Natural killer cell (primary cell): ENCODE measurements at regions not wholly inside any gene's neighbourhood (a gene's known extent, or its start where the extent isn't known, plus 50 kb on each side); places are given as distances from the start of the nearest gene placed in this dataset.

ENCODE experiments used
- ATAC-seq, 3 donors: fragments of 150-1000 bp in 2 of 3; fragments of 200-7000 bp in 1 of 3; cut with Tn5 transposase; 1 replicate in 1 of 3; 2 replicates in 2 of 3; pipeline ENCODE4 v1.10.0; 2021; ENCODE audit warnings: mild to moderate bottlenecking in 2 of 3, moderate library complexity in 2 of 3
- DNase-seq, 2 donors: peaks; one replicate each; pipeline versions ENCODE4 v3.0.0 to v3.0.0-alpha.2; 2013 to 2021; ENCODE audit warnings: mixed read lengths in 1 of 2
- H3K27ac ChIP-seq: one replicate; pipeline ENCODE4 v1.5.1; 2013; ENCODE audit warnings: mild to moderate bottlenecking, low read length
- H3K27me3 ChIP-seq: one replicate; pipeline ENCODE4 v1.6.1; 2013; ENCODE audit warnings: low read length; ENCODE audit not compliant: control insufficient read depth, insufficient read depth
- H3K36me3 ChIP-seq: one replicate; pipeline ENCODE4 v1.6.1; 2013; ENCODE audit warnings: low read length; ENCODE audit not compliant: control insufficient read depth, insufficient read depth
- H3K4me1 ChIP-seq: one replicate; pipeline ENCODE4 v1.6.1; 2013; ENCODE audit warnings: low read length; ENCODE audit not compliant: control insufficient read depth, insufficient read depth
- H3K4me3 ChIP-seq: one replicate; pipeline ENCODE4 v1.5.1; 2013; ENCODE audit warnings: low read length
- H3K9me3 ChIP-seq: one replicate; pipeline ENCODE4 v1.6.1; 2013; ENCODE audit warnings: low read length; ENCODE audit not compliant: control insufficient read depth, insufficient read depth
- H3K27ac Mint-ChIP-seq, 2 donors: one replicate each; pipeline ENCODE4 v1.8.0; 2022; ENCODE audit warnings: mild to moderate bottlenecking in 2 of 2, mixed read lengths in 2 of 2, moderate library complexity in 1 of 2
- H3K27me3 Mint-ChIP-seq, 2 donors: one replicate each; pipeline ENCODE4 v1.8.0; 2022; ENCODE audit warnings: low read depth in 2 of 2, mixed read lengths in 2 of 2
- H3K36me3 Mint-ChIP-seq: one replicate; pipeline ENCODE4 v1.8.0; 2022; ENCODE audit warnings: mixed read lengths
- H3K4me1 Mint-ChIP-seq, 2 donors: one replicate each; pipeline ENCODE4 v1.8.0; 2022; ENCODE audit warnings: mixed read lengths in 2 of 2
- H3K4me3 Mint-ChIP-seq: one replicate; pipeline ENCODE4 v1.8.0; 2022; ENCODE audit warnings: mild to moderate bottlenecking, moderate library complexity, mixed read lengths
- H3K9me3 Mint-ChIP-seq, 2 donors: one replicate each; pipeline ENCODE4 v1.8.0; 2022; ENCODE audit warnings: mixed read lengths in 2 of 2
- WGBS: methylation state at CpG from one replicate; pipeline ENCODE4 v1.1.7; 2013; ENCODE audit warnings: missing lambda C conversion rate; ENCODE audit not compliant: insufficient coverage; 5-methylcytosine and 5-hydroxymethylcytosine counted together
- intact Hi-C: fragments of 100-400 bp; cut with micrococcal nuclease; formaldehyde crosslinking; loops from one replicate; pipeline ENCODE4 v1.14.2; 2022
- TF ChIP-seq, protein P1 (sequence below): fragments of 200-600 bp; IDR thresholded peaks from one replicate; pipeline ENCODE4 v1.8.0; 2022; ENCODE audit warnings: antibody characterized with exemption

GRCh38 chr7:12926206-12926605, 238.8 kb downstream of the ARL4A start:
- Mint-ChIP-seq H3K27me3 (no peaks in the 10 kb centered on the region), H3K27ac (no peak overlapping the region), H3K36me3 (no peaks in the 10 kb centered on the region), H3K4me3 (no peak overlapping the region), H3K9me3 (peaks cover 0 to 5% of the 10 kb centered on the region in 2 donors), H3K4me1 (no peaks in the 10 kb centered on the region)
- no peaks in the 10 kb centered on the region for H3K27me3 ChIP-seq
- no peak overlapping the region for H3K27ac ChIP-seq
- no peaks in the 10 kb centered on the region for H3K4me1 ChIP-seq
- no peaks in the 10 kb centered on the region for H3K9me3 ChIP-seq
- DNase-seq (no peak), ATAC-seq (no peak)
- TF ChIP-seq, protein P1, sequence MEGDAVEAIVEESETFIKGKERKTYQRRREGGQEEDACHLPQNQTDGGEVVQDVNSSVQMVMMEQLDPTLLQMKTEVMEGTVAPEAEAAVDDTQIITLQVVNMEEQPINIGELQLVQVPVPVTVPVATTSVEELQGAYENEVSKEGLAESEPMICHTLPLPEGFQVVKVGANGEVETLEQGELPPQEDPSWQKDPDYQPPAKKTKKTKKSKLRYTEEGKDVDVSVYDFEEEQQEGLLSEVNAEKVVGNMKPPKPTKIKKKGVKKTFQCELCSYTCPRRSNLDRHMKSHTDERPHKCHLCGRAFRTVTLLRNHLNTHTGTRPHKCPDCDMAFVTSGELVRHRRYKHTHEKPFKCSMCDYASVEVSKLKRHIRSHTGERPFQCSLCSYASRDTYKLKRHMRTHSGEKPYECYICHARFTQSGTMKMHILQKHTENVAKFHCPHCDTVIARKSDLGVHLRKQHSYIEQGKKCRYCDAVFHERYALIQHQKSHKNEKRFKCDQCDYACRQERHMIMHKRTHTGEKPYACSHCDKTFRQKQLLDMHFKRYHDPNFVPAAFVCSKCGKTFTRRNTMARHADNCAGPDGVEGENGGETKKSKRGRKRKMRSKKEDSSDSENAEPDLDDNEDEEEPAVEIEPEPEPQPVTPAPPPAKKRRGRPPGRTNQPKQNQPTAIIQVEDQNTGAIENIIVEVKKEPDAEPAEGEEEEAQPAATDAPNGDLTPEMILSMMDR, result no peak
- no peak overlapping the region for H3K4me3 ChIP-seq
- intact Hi-C loops, result no loop called here
- no peaks in the 10 kb centered on the region for H3K36me3 ChIP-seq

GRCh38 chr7:12927635-12928434, 240.4 kb downstream of the ARL4A start:
- WGBS, result 68% methylated on average over 2 of the region's 4 CpGs
- DNase-seq (no peak), ATAC-seq (no peak)
- H3K9me3 Mint-ChIP-seq, result peaks cover 3 to 8% of the 10 kb centered on the region in 2 donors
- H3K27ac Mint-ChIP-seq, result no peak overlapping the region
- intact Hi-C loops, result no loop called here
- H3K4me1 Mint-ChIP-seq, result no peaks in the 10 kb centered on the region
- no peaks in the 10 kb centered on the region for H3K36me3 Mint-ChIP-seq
- Histone ChIP-seq H3K9me3 (no peaks in the 10 kb centered on the region), H3K4me3 (no peak overlapping the region), H3K36me3 (no peaks in the 10 kb centered on the region), H3K27ac (no peak overlapping the region), H3K27me3 (no peaks in the 10 kb centered on the region), H3K4me1 (no peaks in the 10 kb centered on the region)
- H3K4me3 Mint-ChIP-seq, result no peak overlapping the region
- TF ChIP-seq, protein P1, result no peak
- H3K27me3 Mint-ChIP-seq, result no peaks in the 10 kb centered on the region

DNA sequence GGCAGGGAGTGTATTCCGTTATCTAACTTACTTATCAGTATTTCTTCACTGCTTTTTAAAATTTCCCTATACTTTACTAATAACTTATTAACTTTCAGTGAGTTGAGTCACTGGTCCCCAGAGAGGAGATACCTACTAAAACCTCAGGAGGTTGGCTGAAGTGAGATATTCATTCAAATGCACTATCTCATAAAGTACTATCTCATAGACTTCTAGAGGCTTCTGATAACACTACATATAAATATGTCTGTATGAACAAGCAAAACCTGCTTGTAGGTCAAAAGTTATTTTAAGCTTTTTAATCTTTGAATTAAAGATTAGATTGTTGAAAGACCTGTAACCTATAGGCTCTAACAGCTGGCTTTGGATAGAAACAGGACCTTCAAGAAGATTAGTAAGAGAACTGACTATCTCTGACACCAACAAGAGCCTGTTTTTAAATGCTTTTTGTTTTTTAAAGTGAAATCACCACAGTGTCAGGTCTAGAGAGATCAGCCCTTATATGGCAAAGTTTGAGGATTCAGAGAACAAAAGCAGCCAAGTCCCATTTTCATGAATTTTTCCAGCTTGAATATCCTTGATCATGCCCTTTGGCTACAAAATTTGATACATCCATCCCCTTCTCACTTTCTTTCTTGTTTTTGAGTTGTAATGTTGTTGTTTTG, 242.2 kb downstream of the ARL4A start:
- Mint-ChIP-seq H3K4me1 (no peaks in the 10 kb centered on the region), H3K9me3 (peaks cover 3 to 8% of the 10 kb centered on the region in 2 donors), H3K27ac (no peak overlapping the region), H3K4me3 (no peak overlapping the region), H3K27me3 (no peaks in the 10 kb centered on the region), H3K36me3 (no peaks in the 10 kb centered on the region)
- ATAC-seq, result no peak
- TF ChIP-seq, protein P1, result no peak
- no peaks in the 10 kb centered on the region for H3K9me3 ChIP-seq
- H3K4me1 ChIP-seq, result no peaks in the 10 kb centered on the region
- DNase-seq, result no peak
- H3K27ac ChIP-seq, result no peak overlapping the region
- H3K4me3 ChIP-seq, result no peak overlapping the region
- no CpG with 5 or more reads among the region's 1 CpG for WGBS
- H3K27me3 ChIP-seq, result no peaks in the 10 kb centered on the region
- intact Hi-C loops, result no loop called here
- H3K36me3 ChIP-seq, result no peaks in the 10 kb centered on the region
